Stimulated activated memory B cell treated with anti-CD40 and anti-IgM and Interleukin-4, amounts not matched to agents 10 μg/mL and 1 μg/mL and 100 μg/mL, for 72 hours (primary cell): ENCODE measurements at regions not wholly inside any gene's neighbourhood (a gene's known extent, or its start where the extent isn't known, plus 50 kb on each side); places are given as distances from the start of the nearest gene placed in this dataset.
"Not testable (repeated sequence)": the region's sequence is repeated elsewhere in the genome, so short reads cannot be mapped to it uniquely, and the experiment has no call there.

ENCODE experiments used
- ATAC-seq: fragments of 150-1000 bp; cut with Tn5 transposase; 2 replicates; pipeline ENCODE4 v1.10.0; 2021
- H3K27ac Mint-ChIP-seq: one replicate; pipeline ENCODE4 v1.8.0; 2022; ENCODE audit warnings: mild to moderate bottlenecking, mixed read lengths
- H3K27me3 Mint-ChIP-seq: one replicate; pipeline ENCODE4 v1.8.0; 2022; ENCODE audit warnings: mixed read lengths
- H3K36me3 Mint-ChIP-seq: one replicate; pipeline ENCODE4 v1.8.0; 2022; ENCODE audit warnings: mixed read lengths
- H3K4me1 Mint-ChIP-seq: one replicate; pipeline ENCODE4 v1.8.0; 2022; ENCODE audit warnings: mixed read lengths
- H3K4me3 Mint-ChIP-seq: one replicate; pipeline ENCODE4 v1.8.0; 2022; ENCODE audit warnings: mild to moderate bottlenecking, moderate library complexity, mixed read lengths
- H3K9me3 Mint-ChIP-seq: one replicate; pipeline ENCODE4 v1.8.0; 2022; ENCODE audit warnings: mixed read lengths

DNA sequence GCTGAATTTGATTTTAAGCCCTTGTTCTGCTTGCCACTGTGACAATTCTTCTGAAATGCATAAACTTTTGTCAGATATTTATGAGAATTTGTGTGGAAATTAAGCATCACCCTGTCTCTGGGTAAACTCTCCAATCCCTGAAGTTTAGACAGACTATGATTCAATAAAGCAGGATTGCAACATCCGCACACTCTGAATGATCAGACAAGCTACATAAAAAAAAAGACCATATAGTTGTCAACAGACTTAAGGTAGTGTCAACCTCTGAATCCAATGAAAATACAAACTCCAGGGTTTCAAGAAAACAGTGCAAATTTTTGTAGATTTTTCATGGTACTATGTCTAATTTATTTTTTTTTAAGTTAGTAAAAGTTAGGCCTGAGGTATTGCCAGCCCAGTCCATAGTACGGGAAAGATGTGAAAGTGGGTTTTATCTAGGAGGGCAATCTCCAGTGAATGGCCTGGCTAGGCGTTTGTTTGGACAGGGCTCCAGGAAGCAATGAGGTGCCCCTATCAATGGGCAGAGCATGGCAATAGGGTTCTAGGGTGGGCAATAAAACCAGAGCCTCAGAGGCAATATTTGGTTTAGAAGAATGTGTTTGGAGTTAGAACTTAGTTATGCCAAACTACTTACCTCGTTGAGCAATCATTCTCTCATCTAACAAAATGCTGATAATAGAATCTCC is 762.6 kb upstream of the SEMA6A start:
- Mint-ChIP-seq H3K4me3 (no peak overlapping the region), H3K27ac (no peak overlapping the region), H3K9me3 (no peaks in the 10 kb centered on the region), H3K27me3 (no peaks in the 10 kb centered on the region), H3K36me3 (no peaks in the 10 kb centered on the region), H3K4me1 (no peaks in the 10 kb centered on the region)
- ATAC-seq, result no peak

- no peaks in the 10 kb centered on the region for H3K9me3 Mint-ChIP-seq
- no peaks in the 10 kb centered on the region for H3K27me3 Mint-ChIP-seq
- no peak for ATAC-seq
- H3K4me3 Mint-ChIP-seq, result no peak overlapping the region
- H3K27ac Mint-ChIP-seq, result no peak overlapping the region
- no peaks in the 10 kb centered on the region for H3K36me3 Mint-ChIP-seq
- no peaks in the 10 kb centered on the region for H3K4me1 Mint-ChIP-seq
These were observed 761.6 kb upstream of the SEMA6A start for GRCh38 chr5:117336208-117336607.

- ATAC-seq, result no peak
- Mint-ChIP-seq H3K9me3 (no peaks in the 10 kb centered on the region), H3K36me3 (no peaks in the 10 kb centered on the region), H3K4me3 (no peak overlapping the region), H3K27ac (no peak overlapping the region), H3K27me3 (no peaks in the 10 kb centered on the region), H3K4me1 (no peaks in the 10 kb centered on the region)
These were observed 758.4 kb upstream of the SEMA6A start for GRCh38 chr5:117333011-117333410.

GRCh38 chr5:117332341-117332740 is 757.7 kb upstream of the SEMA6A start:
- Mint-ChIP-seq H3K36me3 (no peaks in the 10 kb centered on the region), H3K27ac (no peak overlapping the region), H3K4me3 (no peak overlapping the region), H3K4me1 (no peaks in the 10 kb centered on the region), H3K9me3 (no peaks in the 10 kb centered on the region), H3K27me3 (no peaks in the 10 kb centered on the region)
- ATAC-seq, result no peak

DNA sequence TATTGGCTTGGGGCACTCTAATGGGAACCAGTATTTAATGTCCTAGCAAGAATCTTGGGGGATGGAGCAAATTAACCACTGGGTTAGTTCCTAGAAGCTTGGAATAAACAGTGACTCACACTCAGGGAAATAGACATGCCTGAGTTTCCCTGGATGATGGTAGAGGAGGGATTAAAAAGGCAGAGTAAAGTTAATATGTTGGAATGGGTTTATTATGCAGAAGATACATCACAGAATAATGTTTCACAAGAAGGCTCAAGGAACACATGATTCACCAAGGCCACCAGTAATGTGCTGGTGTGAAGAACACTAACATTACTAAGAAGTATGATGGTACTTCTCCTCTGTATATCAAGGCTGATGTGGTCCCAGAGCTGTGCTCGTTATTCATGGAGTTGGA is 752.9 kb upstream of the SEMA6A start:
- ATAC-seq, result no peak
- Mint-ChIP-seq H3K27ac (no peak overlapping the region), H3K9me3 (peaks cover 3% of the 10 kb centered on the region), H3K27me3 (no peaks in the 10 kb centered on the region), H3K4me1 (no peaks in the 10 kb centered on the region), H3K4me3 (no peak overlapping the region), H3K36me3 (no peaks in the 10 kb centered on the region)

DNA sequence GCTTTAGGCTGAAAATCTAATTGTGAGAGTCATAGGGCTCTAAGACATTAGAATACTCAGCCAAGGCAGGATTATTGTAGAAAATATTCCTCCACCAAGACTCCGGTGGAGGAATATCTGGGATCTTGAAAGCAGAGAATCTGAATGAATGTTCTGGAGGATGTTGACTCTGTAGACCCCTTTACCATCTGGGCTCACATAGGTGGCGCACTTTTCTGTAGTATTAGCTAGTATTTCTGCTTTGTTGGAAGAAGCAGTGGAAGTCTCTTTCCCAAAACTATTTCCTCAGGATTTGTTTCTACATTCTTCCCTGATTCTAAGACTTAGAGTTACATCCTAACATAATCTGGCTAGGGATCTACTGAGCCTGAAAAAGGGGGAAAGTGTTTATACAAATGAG is 752.4 kb upstream of the SEMA6A start:
- H3K4me3 Mint-ChIP-seq, result no peak overlapping the region

GRCh38 chr5:117318528-117318927 is 743.9 kb upstream of the SEMA6A start:
- H3K27me3 Mint-ChIP-seq, result no peaks in the 10 kb centered on the region
- H3K4me3 Mint-ChIP-seq, result no peak overlapping the region
- no peaks in the 10 kb centered on the region for H3K4me1 Mint-ChIP-seq
- no peak overlapping the region for H3K27ac Mint-ChIP-seq
- no peaks in the 10 kb centered on the region for H3K9me3 Mint-ChIP-seq
- no peaks in the 10 kb centered on the region for H3K36me3 Mint-ChIP-seq
- no peak for ATAC-seq

More for the DNA sequence above, 752.4 kb upstream of the SEMA6A start:
- H3K27ac Mint-ChIP-seq, result no peak overlapping the region
- no peaks in the 10 kb centered on the region for H3K27me3 Mint-ChIP-seq
- ATAC-seq, result no peak
- no peaks in the 10 kb centered on the region for H3K4me1 Mint-ChIP-seq
- no peaks in the 10 kb centered on the region for H3K36me3 Mint-ChIP-seq
- peaks cover 3% of the 10 kb centered on the region for H3K9me3 Mint-ChIP-seq

- ATAC-seq, result no peak
- Mint-ChIP-seq H3K27ac (no peak overlapping the region), H3K27me3 (no peaks in the 10 kb centered on the region), H3K36me3 (no peaks in the 10 kb centered on the region), H3K4me1 (no peaks in the 10 kb centered on the region), H3K9me3 (no peaks in the 10 kb centered on the region), H3K4me3 (no peak overlapping the region)
These were observed 740.5 kb upstream of the SEMA6A start for GRCh38 chr5:117315170-117315569.

- H3K9me3 Mint-ChIP-seq, H3K27ac Mint-ChIP-seq, H3K27me3 Mint-ChIP-seq, H3K36me3 Mint-ChIP-seq, H3K4me3 Mint-ChIP-seq, H3K4me1 Mint-ChIP-seq, ATAC-seq: not testable (repeated sequence)
These were observed 730.0 kb upstream of the SEMA6A start for GRCh38 chr5:117304512-117305107.

DNA sequence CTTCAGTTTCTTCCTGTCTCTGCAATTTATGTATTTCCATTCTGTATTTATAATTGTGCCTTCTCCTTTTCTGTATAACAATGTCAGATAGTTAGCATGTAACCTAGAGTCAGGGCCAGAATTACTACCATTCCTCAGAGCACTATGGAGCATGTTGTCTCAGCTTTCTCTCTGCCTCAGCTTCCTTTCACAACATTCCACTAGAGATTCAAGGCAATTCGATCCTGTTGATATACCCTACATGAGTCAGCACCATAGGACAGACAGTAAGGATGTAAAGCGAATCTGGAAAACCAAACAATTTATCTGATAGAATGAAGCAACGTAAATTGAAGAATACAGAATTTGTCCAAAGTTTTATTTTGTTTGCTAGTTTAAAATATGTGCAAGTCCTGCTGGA is 728.3 kb upstream of the SEMA6A start:
- H3K36me3 Mint-ChIP-seq, result no peaks in the 10 kb centered on the region

DNA sequence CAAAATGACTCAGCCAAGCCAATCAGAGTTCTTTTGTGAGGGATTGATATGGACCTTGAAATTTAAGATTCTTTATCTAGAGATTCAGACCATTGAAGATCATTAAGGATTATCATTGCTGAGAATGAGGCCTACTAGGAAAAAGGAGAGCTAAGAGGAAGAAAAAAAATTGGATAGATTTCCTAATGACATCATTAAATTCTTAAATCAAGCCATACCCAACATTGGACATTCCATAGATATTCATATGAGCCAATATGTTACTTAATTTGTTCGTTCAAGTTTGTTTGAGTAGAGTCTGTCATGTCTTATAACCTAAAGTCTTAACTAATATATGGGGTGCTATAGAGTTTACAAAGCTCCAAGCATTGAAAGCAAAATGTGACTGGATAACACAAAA is 727.9 kb upstream of the SEMA6A start:
- Mint-ChIP-seq H3K27ac (no peak overlapping the region), H3K36me3 (no peaks in the 10 kb centered on the region), H3K4me1 (no peaks in the 10 kb centered on the region), H3K4me3 (no peak overlapping the region), H3K27me3 (no peaks in the 10 kb centered on the region), H3K9me3 (no peaks in the 10 kb centered on the region)
- no peak for ATAC-seq

More for the DNA sequence above, 728.3 kb upstream of the SEMA6A start:
- Mint-ChIP-seq H3K27ac (no peak overlapping the region), H3K4me1 (no peaks in the 10 kb centered on the region), H3K27me3 (no peaks in the 10 kb centered on the region), H3K9me3 (no peaks in the 10 kb centered on the region), H3K4me3 (no peak overlapping the region)
- no peak for ATAC-seq

DNA sequence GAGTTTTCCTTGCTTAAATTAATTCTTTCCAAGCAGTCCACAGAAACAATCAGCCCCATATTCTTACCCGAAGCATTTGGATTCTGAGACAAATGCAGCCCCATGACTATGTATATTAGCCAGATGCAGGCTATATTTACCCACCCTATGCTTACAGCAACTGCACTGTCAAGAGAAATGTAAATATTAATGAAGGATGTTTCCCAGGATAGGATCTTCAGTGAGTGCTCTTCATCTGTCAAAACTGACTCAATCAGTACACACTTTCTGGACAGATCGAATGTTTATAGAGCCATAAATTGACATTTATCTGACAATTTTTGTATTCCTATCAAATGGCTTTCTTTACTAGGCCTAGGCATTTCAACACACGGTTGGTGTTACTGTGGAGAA is 725.3 kb upstream of the SEMA6A start:
- peaks cover 5% of the 10 kb centered on the region for H3K9me3 Mint-ChIP-seq
- H3K4me1 Mint-ChIP-seq, result no peaks in the 10 kb centered on the region
- H3K27ac Mint-ChIP-seq, result no peak overlapping the region
- H3K27me3 Mint-ChIP-seq, result no peaks in the 10 kb centered on the region
- no peak for ATAC-seq
- no peaks in the 10 kb centered on the region for H3K36me3 Mint-ChIP-seq
- no peak overlapping the region for H3K4me3 Mint-ChIP-seq

- no peak for ATAC-seq
- H3K27me3 Mint-ChIP-seq, result no peaks in the 10 kb centered on the region
- H3K36me3 Mint-ChIP-seq, result no peaks in the 10 kb centered on the region
- peaks cover 5% of the 10 kb centered on the region for H3K9me3 Mint-ChIP-seq
- no peaks in the 10 kb centered on the region for H3K4me1 Mint-ChIP-seq
- H3K4me3 Mint-ChIP-seq, result no peak overlapping the region
- H3K27ac Mint-ChIP-seq, result no peak overlapping the region
These were observed 724.8 kb upstream of the SEMA6A start for GRCh38 chr5:117299224-117299935.

- Mint-ChIP-seq H3K36me3 (no peaks in the 10 kb centered on the region), H3K4me1 (no peaks in the 10 kb centered on the region), H3K9me3 (peaks cover 11% of the 10 kb centered on the region)
These were observed 722.2 kb upstream of the SEMA6A start for GRCh38 chr5:117296872-117297271.

DNA sequence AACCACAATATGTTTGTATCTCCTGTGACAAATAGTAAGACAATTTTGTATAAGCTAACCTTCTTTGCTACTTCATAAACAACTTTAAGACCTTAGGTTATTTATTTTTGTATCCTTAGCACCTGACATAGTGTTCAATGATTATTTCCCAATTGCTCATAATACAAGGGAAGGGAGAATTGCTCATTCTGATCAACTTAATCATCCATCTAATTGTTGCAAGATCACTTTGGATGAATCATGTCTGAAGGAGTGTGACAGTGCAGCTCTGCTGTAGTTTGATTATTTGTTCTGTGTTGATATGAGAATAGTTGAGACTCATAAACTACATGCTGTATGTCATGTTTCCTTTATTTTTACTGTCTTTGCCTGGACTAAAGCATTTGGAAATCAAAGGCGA is 721.3 kb upstream of the SEMA6A start:
- Mint-ChIP-seq H3K36me3 (no peaks in the 10 kb centered on the region), H3K27ac (no peak overlapping the region), H3K9me3 (peaks cover 11% of the 10 kb centered on the region), H3K27me3 (no peaks in the 10 kb centered on the region), H3K4me1 (no peaks in the 10 kb centered on the region), H3K4me3 (no peak overlapping the region)
- no peak for ATAC-seq

More at GRCh38 chr5:117296872-117297271, 722.2 kb upstream of the SEMA6A start:
- no peak for ATAC-seq
- H3K4me3 Mint-ChIP-seq, result no peak overlapping the region
- no peak overlapping the region for H3K27ac Mint-ChIP-seq
- no peaks in the 10 kb centered on the region for H3K27me3 Mint-ChIP-seq

DNA sequence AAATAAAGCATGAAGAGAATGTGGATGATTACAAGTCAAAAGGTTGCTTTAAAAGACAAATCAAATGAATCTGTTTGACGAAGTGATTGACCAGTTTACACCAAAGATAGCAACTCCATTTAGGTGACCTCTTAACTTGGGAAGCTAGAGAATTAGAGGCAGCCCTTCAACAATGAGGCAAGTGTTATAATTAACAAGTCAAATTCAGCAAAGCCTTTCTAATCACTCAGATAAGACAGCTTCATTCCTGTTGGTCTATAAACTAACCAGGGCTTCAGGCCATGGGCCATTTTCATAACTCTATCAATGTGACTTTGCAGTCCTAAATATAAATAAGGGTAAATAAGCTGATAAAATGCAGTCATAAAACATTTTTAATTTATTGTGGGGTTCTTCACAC is 712.2 kb upstream of the SEMA6A start:
- no peak for ATAC-seq
- Mint-ChIP-seq H3K27me3 (no peaks in the 10 kb centered on the region), H3K27ac (no peak overlapping the region), H3K36me3 (no peaks in the 10 kb centered on the region), H3K4me1 (no peaks in the 10 kb centered on the region), H3K4me3 (no peak overlapping the region), H3K9me3 (no peaks in the 10 kb centered on the region)
